OCI-LY1 (cell line): ENCODE measurements at regions not wholly inside any gene's neighbourhood (a gene's known extent, or its start where the extent isn't known, plus 50 kb on each side); places are given as distances from the start of the nearest gene placed in this dataset.

Experiments
- CTCF ChIP-seq: fragments of 200-600 bp; sonication (generic), shearing (Covaris generic); IDR thresholded peaks from 2 replicates; pipeline ENCODE4 v1.5.1; 2017; ENCODE audit warnings: mild to moderate bottlenecking, antibody characterized with exemption, low read length, moderate library complexity, mixed read lengths
- EZH2 ChIP-seq: fragments of 200-600 bp; sonication (generic), shearing (Covaris generic); IDR thresholded peaks from 2 replicates; pipeline ENCODE4 v1.8.0; 2017; ENCODE audit warnings: borderline replicate concordance, mixed run types, mild to moderate bottlenecking, antibody characterized with exemption, low read length, moderate library complexity, mixed read lengths

GRCh38 chr2:47650001-47650535 lies 79.3 kb upstream of the KCNK12 start:
- no peak for TF ChIP-seq CTCF
- no peak for TF ChIP-seq EZH2
